ENCODE measurements at regions not wholly inside any gene's neighbourhood (a gene's known extent, or its start where the extent isn't known, plus 50 kb on each side); places are given as distances from the start of the nearest gene placed in this dataset.
"Not testable (repeated sequence)": the region's sequence is repeated elsewhere in the genome, so short reads cannot be mapped to it uniquely, and the experiment has no call there.

DNA sequence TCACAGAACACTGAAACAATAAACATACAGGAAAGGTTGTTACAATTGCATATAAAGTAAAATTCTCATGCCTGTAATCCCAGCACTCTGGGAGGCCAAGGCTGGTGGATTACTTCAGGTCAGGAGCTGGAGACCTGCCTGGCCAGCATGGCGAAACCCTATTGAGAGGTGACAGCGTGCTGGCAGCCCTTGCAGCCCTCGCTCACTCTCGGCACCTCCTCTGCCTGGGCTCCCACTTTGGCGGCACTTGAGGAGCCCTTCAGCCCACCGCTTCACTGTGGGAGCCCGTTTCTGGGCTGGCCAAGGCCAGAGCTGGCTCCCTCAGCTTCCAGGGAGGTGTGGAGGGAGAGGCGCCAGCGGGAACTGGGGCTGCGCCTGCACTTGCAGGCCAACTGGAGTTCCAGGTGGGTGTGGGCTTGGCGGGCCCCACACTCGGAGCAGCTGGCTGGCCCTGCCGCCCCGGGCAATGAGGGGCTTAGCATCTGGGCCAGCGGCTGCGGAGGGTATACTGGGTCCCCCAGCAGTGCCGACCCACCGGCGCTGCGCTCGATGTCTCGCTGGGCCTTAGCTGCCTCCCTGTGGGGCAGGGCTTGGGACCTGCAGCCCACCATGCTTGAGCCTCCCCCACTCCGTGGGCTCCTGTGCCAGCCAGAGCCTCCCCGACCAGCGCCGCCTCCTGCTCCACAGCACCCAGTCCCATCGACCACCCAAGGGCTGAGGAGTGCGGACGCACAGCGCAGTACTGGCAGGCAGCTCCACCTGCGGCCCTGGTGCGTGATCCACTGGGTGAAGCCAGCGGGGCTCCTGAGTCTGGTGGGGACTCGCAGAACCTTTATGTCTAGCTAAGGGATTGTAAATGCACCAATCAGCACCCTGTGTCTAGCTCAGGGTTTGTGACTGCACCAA lies 51.5 kb upstream of the MBNL1 start:
- TF ChIP-seq, protein P1, sequence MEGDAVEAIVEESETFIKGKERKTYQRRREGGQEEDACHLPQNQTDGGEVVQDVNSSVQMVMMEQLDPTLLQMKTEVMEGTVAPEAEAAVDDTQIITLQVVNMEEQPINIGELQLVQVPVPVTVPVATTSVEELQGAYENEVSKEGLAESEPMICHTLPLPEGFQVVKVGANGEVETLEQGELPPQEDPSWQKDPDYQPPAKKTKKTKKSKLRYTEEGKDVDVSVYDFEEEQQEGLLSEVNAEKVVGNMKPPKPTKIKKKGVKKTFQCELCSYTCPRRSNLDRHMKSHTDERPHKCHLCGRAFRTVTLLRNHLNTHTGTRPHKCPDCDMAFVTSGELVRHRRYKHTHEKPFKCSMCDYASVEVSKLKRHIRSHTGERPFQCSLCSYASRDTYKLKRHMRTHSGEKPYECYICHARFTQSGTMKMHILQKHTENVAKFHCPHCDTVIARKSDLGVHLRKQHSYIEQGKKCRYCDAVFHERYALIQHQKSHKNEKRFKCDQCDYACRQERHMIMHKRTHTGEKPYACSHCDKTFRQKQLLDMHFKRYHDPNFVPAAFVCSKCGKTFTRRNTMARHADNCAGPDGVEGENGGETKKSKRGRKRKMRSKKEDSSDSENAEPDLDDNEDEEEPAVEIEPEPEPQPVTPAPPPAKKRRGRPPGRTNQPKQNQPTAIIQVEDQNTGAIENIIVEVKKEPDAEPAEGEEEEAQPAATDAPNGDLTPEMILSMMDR (IDR thresholded peaks at IDR 0.05; ENCODE audit: low read length), result not testable (repeated sequence)
- not testable (repeated sequence) for TF ChIP-seq EZH2 (optimal IDR thresholded peaks at IDR 0.05; ENCODE audit: low read depth, low read length)

Measured in MM.1S (cell line).